ENCODE measurements at regions not wholly inside any gene's neighbourhood (a gene's known extent, or its start where the extent isn't known, plus 50 kb on each side); places are given as distances from the start of the nearest gene placed in this dataset.

- DNase-seq = no peak
These were observed 51.1 kb downstream of the HYCC1 start for GRCh38 chr7:22962775-22963350.

GRCh38 chr7:22958742-22959141, 55.2 kb downstream of the HYCC1 start:
- no peak for DNase-seq

GRCh38 chr7:22954251-22954650, 59.7 kb downstream of the HYCC1 start:
- no peak for DNase-seq

- peak; percentile 3 for DNase-seq
These were observed 61.5 kb downstream of the HYCC1 start for GRCh38 chr7:22952306-22953015.

GRCh38 chr7:22949944-22950343, 64.0 kb downstream of the HYCC1 start:
- no peak for DNase-seq

GRCh38 chr7:22949221-22949620, 64.7 kb downstream of the HYCC1 start:
- no peak for DNase-seq

GRCh38 chr7:22948770-22949169, 65.2 kb downstream of the HYCC1 start:
- DNase-seq = no peak

- DNase-seq = no peak
These were observed 68.3 kb downstream of the HYCC1 start for GRCh38 chr7:22945584-22945983.

GRCh38 chr7:22944510-22944909, 69.4 kb downstream of the HYCC1 start:
- no peak for DNase-seq

- no peak for DNase-seq
These were observed 69.9 kb downstream of the HYCC1 start for GRCh38 chr7:22944022-22944421.

- DNase-seq = no peak
These were observed 71.7 kb downstream of the HYCC1 start for GRCh38 chr7:22942191-22942590.

GRCh38 chr7:22939842-22940241, 74.1 kb downstream of the HYCC1 start:
- no peak for DNase-seq

GRCh38 chr7:22937946-22938345, 76.0 kb downstream of the HYCC1 start:
- no peak for DNase-seq

GRCh38 chr7:22936246-22936645, 77.7 kb downstream of the HYCC1 start:
- no peak for DNase-seq

GRCh38 chr7:22935269-22935668, 78.7 kb downstream of the HYCC1 start:
- no peak for DNase-seq

- no peak for DNase-seq
These were observed 79.4 kb downstream of the HYCC1 start for GRCh38 chr7:22934473-22935065.

GRCh38 chr7:22934023-22934422, 79.9 kb downstream of the HYCC1 start:
- DNase-seq = no peak

GRCh38 chr7:22932896-22933295, 81.0 kb downstream of the HYCC1 start:
- DNase-seq = no peak

- no peak for DNase-seq
These were observed 82.9 kb downstream of the HYCC1 start for GRCh38 chr7:22931011-22931410.

GRCh38 chr7:22922307-22922706, 91.6 kb downstream of the HYCC1 start:
- DNase-seq = no peak

- no peak for DNase-seq
These were observed 92.4 kb downstream of the HYCC1 start for GRCh38 chr7:22921386-22922086.

GRCh38 chr7:22920672-22921071, 93.3 kb downstream of the HYCC1 start:
- peak; percentile 9 for DNase-seq

GRCh38 chr7:22913158-22913557, 90.5 kb upstream of the TOMM7 start:
- DNase-seq = no peak

GRCh38 chr7:22911889-22912288, 89.2 kb upstream of the TOMM7 start:
- no peak for DNase-seq

Measured in hematopoietic multipotent progenitor cell treated with erythropoietin and hydrocortisone succinate and interleukin-3 and kit ligand, for 6 days (in vitro differentiated cells).